GM12872 (cell line): ENCODE measurements at regions not wholly inside any gene's neighbourhood (a gene's known extent, or its start where the extent isn't known, plus 50 kb on each side); places are given as distances from the start of the nearest gene placed in this dataset.

Experiments used
- TF ChIP-seq, protein P1 (sequence below): IDR thresholded peaks from 3 replicates; pipeline ENCODE4 v1.5.1; 2011; ENCODE audit warnings: low read depth, mild to moderate bottlenecking, low read length, moderate library complexity; ENCODE audit not compliant: insufficient read depth

- TF ChIP-seq, protein P1, sequence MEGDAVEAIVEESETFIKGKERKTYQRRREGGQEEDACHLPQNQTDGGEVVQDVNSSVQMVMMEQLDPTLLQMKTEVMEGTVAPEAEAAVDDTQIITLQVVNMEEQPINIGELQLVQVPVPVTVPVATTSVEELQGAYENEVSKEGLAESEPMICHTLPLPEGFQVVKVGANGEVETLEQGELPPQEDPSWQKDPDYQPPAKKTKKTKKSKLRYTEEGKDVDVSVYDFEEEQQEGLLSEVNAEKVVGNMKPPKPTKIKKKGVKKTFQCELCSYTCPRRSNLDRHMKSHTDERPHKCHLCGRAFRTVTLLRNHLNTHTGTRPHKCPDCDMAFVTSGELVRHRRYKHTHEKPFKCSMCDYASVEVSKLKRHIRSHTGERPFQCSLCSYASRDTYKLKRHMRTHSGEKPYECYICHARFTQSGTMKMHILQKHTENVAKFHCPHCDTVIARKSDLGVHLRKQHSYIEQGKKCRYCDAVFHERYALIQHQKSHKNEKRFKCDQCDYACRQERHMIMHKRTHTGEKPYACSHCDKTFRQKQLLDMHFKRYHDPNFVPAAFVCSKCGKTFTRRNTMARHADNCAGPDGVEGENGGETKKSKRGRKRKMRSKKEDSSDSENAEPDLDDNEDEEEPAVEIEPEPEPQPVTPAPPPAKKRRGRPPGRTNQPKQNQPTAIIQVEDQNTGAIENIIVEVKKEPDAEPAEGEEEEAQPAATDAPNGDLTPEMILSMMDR: no peak
These were observed 2020.7 kb upstream of the WWC1 start for GRCh38 chr5:166270712-166271111.

DNA sequence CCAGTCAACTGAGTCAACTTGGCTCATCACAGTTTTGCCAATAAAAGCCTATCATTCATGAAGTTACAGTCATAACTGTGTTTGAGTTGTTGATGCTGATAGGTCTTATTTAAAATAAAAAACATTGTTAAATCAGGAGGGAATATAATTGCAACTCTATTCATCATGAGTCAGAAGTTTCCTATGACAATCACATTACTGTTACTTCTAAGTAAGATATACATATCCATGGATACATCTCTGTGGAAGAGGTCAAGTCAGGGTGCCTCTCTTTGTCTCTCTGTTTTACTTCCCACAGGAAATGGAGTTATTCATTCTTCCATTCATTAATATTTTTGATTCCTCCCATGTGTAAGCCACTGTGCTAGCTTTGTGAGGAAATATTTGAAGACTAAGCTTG, 2015.4 kb upstream of the WWC1 start:
- TF ChIP-seq, protein P1: no peak

DNA sequence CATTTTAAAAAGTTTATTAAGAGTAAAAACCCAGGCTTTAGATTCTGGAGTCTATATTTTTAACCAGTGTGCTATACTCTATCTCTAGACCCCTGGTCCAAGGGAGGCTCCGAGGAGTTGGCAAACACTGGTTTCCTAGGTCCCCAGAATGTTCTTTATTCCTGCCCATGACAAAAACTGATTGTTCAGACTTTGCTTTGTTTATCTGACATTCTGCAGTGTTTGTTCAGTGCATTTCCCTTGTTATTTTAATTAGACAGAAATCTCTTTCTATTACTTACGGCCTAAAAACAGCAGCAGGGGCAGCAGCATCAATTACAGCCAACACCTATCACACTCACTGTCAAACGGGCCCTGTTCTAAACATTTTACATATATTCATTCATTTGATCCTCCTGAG, 2011.6 kb upstream of the WWC1 start:
- TF ChIP-seq, protein P1: no peak

DNA sequence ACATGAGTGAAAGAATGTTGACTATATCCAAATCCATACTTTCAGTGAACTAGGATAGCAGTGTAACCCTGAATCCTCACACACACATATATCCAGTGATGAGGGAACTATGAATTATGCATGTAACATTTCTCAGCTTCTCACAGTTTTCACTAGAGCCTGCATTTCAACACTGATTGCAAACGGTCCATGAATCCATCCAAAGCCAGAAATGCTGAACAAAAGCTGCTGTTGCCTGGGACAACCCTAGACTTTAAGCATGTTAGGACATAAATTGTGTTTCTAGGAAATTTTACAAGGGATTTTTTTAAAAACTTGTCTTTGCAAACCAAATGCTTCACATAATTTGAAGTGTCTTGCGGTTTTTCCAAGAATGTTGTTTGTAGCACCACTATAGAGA, 2010.0 kb upstream of the WWC1 start:
- TF ChIP-seq, protein P1: no peak

- TF ChIP-seq, protein P1: no peak
These were observed 2008.5 kb upstream of the WWC1 start for GRCh38 chr5:166282939-166283338.

- TF ChIP-seq, protein P1: no peak
These were observed 2006.1 kb upstream of the WWC1 start for GRCh38 chr5:166285361-166285760.

DNA sequence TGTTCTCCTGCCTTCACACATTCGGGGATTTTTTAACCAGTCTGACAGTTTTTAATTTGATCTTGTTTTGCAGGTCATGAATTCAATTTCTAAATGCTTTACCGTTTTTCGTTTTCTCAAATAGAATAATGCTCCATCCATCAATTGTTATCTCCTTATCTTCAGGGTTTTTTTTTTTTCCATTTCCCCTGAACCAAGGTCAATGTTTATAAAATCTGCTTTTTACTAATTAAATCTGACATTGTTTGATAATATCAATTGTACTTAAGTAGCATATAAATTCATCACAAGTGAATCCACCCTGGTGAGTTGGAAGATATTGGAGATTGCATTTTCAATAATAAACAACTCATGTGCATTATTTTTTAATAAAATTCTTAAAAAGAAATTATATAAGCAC, 2004.6 kb upstream of the WWC1 start:
- TF ChIP-seq, protein P1: no peak

- TF ChIP-seq, protein P1: no peak
These were observed 2003.6 kb upstream of the WWC1 start for GRCh38 chr5:166287866-166288265.
